GM12891 (cell line): ENCODE measurements at regions not wholly inside any gene's neighbourhood (a gene's known extent, or its start where the extent isn't known, plus 50 kb on each side); places are given as distances from the start of the nearest gene placed in this dataset.
"Not testable (repeated sequence)": the region's sequence is repeated elsewhere in the genome, so short reads cannot be mapped to it uniquely, and the experiment has no call there.

Source experiments
- POLR2A ChIP-seq: IDR thresholded peaks from 2 replicates; pipeline ENCODE4 v1.6.1; 2011; ENCODE audit warnings: low read depth, low read length, control low read depth
- POLR2AphosphoS5 ChIP-seq: IDR thresholded peaks from 2 replicates; pipeline ENCODE4 v1.6.1; 2011; ENCODE audit warnings: low read depth, low read length, control low read depth
- SPI1 ChIP-seq: IDR thresholded peaks from 2 replicates; pipeline ENCODE4 v1.6.1; 2011; ENCODE audit warnings: low read depth, low read length, control low read depth
- TAF1 ChIP-seq: IDR thresholded peaks from 2 replicates; pipeline ENCODE4 v1.6.1; 2011; ENCODE audit warnings: low read depth, low read length, control low read depth

DNA sequence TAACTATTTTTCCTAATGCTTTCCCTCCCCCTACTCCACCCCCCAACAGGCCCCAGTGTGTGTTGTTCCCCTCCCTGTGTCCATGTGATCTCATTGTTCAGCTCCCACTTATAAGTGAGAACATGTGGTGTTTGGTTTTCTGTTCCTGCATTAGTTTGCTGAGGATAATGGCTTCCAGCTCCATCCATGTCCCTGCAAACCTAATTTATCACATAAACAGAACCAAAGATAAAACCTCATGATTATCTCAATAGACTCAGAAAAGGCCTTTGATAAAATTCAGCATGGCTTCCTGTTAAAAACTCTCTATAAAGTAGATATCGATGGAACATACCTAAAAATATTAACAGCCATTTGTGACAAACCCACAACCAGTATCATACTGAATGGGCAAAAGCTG lies 884.1 kb upstream of the AUTS2 start:
- TF ChIP-seq SPI1, POLR2A, POLR2AphosphoS5, TAF1: not testable (repeated sequence)
